ENCODE measurements at regions not wholly inside any gene's neighbourhood (a gene's known extent, or its start where the extent isn't known, plus 50 kb on each side); places are given as distances from the start of the nearest gene placed in this dataset.

DNA sequence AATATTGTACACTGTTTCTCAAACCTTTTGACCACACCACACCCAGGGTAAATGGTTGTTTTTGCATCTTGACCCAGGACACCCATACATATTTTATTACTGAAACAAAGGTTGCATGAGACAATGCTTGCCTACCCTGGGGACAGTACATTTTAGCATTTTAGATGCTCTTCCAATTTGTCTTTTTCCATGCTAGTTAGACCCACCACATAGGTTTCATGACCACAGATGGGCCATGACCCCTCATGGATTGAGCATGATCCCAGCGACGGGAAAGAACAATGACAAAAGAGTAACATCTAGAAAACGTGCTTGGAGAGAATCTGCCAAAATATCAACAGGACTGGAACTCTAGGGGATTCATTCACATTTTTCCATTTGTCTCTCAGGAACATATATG, 161.0 kb upstream of the PFN2 start:
- Histone ChIP-seq H3K4me3 (no peak overlapping the region), H3K4me1 (ENCODE audit: insufficient read depth) (no peaks in the 10 kb centered on the region), H3K27me3 (no peaks in the 10 kb centered on the region), H3K79me2 (no peaks in the 10 kb centered on the region), H3K36me3 (replicated peaks; ENCODE audit: insufficient read depth, low read depth) (no peaks in the 10 kb centered on the region), H3K9me2 (replicated peaks; ENCODE audit: insufficient read depth) (no peaks in the 10 kb centered on the region), H2AFZ (no peak overlapping the region), H3K27ac (no peak overlapping the region), H3K4me2 (no peak overlapping the region), H3K9me3 (ENCODE audit: low read depth) (no peaks in the 10 kb centered on the region), H4K20me1 (ENCODE audit: insufficient read depth, poor library complexity, severe bottlenecking) (no peaks in the 10 kb centered on the region)
- DNase-seq (ENCODE audit: low spot score) = no peak
- WGBS (ENCODE audit: low lambda C conversion rate, missing lambda C conversion rate) = 58% methylated on average over 3 of the region's 3 CpGs
- TF ChIP-seq EZH2phosphoT487 (IDR thresholded peaks at IDR 0.05; ENCODE audit: low read depth, severe bottlenecking, unreplicated experiment) (no peak), EZH2 (IDR thresholded peaks at IDR 0.05; ENCODE audit: borderline replicate concordance) (no peak)
- TF ChIP-seq, protein P1, sequence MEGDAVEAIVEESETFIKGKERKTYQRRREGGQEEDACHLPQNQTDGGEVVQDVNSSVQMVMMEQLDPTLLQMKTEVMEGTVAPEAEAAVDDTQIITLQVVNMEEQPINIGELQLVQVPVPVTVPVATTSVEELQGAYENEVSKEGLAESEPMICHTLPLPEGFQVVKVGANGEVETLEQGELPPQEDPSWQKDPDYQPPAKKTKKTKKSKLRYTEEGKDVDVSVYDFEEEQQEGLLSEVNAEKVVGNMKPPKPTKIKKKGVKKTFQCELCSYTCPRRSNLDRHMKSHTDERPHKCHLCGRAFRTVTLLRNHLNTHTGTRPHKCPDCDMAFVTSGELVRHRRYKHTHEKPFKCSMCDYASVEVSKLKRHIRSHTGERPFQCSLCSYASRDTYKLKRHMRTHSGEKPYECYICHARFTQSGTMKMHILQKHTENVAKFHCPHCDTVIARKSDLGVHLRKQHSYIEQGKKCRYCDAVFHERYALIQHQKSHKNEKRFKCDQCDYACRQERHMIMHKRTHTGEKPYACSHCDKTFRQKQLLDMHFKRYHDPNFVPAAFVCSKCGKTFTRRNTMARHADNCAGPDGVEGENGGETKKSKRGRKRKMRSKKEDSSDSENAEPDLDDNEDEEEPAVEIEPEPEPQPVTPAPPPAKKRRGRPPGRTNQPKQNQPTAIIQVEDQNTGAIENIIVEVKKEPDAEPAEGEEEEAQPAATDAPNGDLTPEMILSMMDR (IDR thresholded peaks at IDR 0.05; ENCODE audit: poor library complexity) = no peak

DNA sequence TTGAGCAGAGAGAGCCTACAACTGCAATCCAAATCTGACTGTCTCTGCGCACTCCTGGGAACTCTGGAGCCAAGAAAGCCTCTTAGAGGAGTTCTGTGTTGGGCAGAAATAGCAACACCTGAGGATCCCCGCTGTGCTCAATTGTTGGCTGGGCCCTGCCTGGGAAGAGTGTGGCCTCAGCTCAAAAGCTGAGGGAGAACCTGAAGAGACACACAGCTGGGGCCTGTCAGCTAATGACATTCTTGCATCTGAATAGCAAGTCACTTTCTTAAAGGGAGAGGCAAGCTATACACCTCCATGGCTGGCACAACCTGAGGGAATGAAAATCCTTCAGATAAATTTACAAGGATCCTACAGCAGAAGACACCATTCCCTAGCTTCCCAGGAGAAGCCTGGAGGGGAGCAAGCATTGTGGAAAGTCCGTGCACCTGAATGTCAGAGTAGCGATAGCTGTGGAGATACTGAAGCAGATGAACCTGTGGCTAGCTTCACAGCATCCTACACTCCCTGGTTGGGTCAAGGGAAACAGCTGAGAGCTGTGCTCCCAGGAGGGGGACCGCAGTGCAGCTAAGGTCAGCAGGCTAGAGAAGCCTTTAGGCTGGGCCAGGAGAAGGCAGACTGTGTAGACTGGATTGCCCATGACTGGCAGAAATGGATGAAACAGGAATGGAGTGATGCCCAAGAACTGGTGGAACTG, 159.9 kb upstream of the PFN2 start:
- Histone ChIP-seq H3K4me2 (no peak overlapping the region), H3K9me2 (replicated peaks; ENCODE audit: insufficient read depth) (no peaks in the 10 kb centered on the region), H2AFZ (no peak overlapping the region), H3K4me1 (ENCODE audit: insufficient read depth) (no peaks in the 10 kb centered on the region), H3K79me2 (no peaks in the 10 kb centered on the region), H4K20me1 (ENCODE audit: insufficient read depth, poor library complexity, severe bottlenecking) (no peaks in the 10 kb centered on the region), H3K27ac (no peak overlapping the region), H3K9me3 (ENCODE audit: low read depth) (no peaks in the 10 kb centered on the region), H3K4me3 (no peak overlapping the region), H3K36me3 (replicated peaks; ENCODE audit: insufficient read depth, low read depth) (no peaks in the 10 kb centered on the region), H3K27me3 (no peaks in the 10 kb centered on the region)
- DNase-seq (ENCODE audit: low spot score) = no peak
- 72% methylated on average over 5 of the region's 5 CpGs for WGBS (ENCODE audit: low lambda C conversion rate, missing lambda C conversion rate)
- no peak for TF ChIP-seq EZH2phosphoT487 (IDR thresholded peaks at IDR 0.05; ENCODE audit: low read depth, severe bottlenecking, unreplicated experiment)

DNA sequence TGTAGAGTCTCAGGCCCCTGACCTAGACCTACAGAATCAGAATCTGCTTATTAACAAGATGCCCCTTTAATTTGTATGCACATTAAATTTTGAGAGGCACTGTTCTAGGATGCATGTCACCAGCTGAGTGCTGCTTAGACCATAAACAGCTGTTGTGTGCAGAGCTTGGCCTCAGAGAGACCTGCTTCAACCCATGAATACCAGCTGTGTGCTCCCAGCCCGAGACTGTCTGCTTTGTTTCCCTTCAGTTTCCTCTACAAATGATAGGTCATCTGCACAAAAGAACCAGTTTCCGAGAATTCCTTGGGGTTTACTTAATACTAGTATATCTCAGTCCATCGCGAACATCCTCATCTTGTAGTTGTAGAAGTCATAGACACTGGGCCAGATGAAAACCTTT, 158.5 kb upstream of the PFN2 start:
- no peaks in the 10 kb centered on the region for H3K36me3 ChIP-seq (replicated peaks; ENCODE audit: insufficient read depth, low read depth)
- H3K4me3 ChIP-seq = no peak overlapping the region
- H3K79me2 ChIP-seq = no peaks in the 10 kb centered on the region
- no peaks in the 10 kb centered on the region for H3K4me1 ChIP-seq (ENCODE audit: insufficient read depth)
- 79% methylated on average over 4 of the region's 4 CpGs for WGBS (ENCODE audit: low lambda C conversion rate, missing lambda C conversion rate)
- no peak overlapping the region for H3K4me2 ChIP-seq
- H3K27ac ChIP-seq = no peak overlapping the region
- TF ChIP-seq, protein P1 (IDR thresholded peaks at IDR 0.05; ENCODE audit: poor library complexity) = no peak
- TF ChIP-seq EZH2phosphoT487 (IDR thresholded peaks at IDR 0.05; ENCODE audit: low read depth, severe bottlenecking, unreplicated experiment) (no peak), EZH2 (IDR thresholded peaks at IDR 0.05; ENCODE audit: borderline replicate concordance) (no peak)
- H3K27me3 ChIP-seq = no peaks in the 10 kb centered on the region
- no peaks in the 10 kb centered on the region for H4K20me1 ChIP-seq (ENCODE audit: insufficient read depth, poor library complexity, severe bottlenecking)
- no peak for DNase-seq (ENCODE audit: low spot score)
- no peaks in the 10 kb centered on the region for H3K9me3 ChIP-seq (ENCODE audit: low read depth)
- H3K9me2 ChIP-seq (replicated peaks; ENCODE audit: insufficient read depth) = no peaks in the 10 kb centered on the region
- H2AFZ ChIP-seq = no peak overlapping the region

DNA sequence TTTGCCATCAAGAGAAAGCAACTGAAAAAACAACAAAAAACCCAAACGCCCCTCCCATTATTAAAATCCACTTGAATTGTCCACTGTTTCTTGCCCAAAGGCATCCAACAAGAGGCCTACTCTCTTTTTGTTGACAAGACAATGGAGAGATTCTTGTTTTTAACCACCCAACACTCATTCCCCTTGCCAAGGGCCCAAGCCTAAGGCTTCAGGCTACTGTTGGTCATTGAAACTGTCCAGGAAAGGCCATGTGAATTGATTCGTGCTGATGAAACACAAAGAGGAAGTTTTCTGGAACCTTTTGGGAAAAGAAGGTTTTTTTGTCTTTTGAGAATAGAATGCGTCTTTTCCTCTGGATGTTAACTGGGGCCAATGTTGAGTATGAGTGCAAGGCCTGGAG, 157.4 kb upstream of the PFN2 start:
- Histone ChIP-seq H3K27me3 (no peaks in the 10 kb centered on the region), H3K9me2 (replicated peaks; ENCODE audit: insufficient read depth) (no peaks in the 10 kb centered on the region), H3K4me3 (no peak overlapping the region), H3K79me2 (no peaks in the 10 kb centered on the region), H2AFZ (no peak overlapping the region), H3K9me3 (ENCODE audit: low read depth) (no peaks in the 10 kb centered on the region), H3K36me3 (replicated peaks; ENCODE audit: insufficient read depth, low read depth) (no peaks in the 10 kb centered on the region), H3K27ac (no peak overlapping the region), H4K20me1 (ENCODE audit: insufficient read depth, poor library complexity, severe bottlenecking) (no peaks in the 10 kb centered on the region), H3K4me1 (ENCODE audit: insufficient read depth) (no peaks in the 10 kb centered on the region), H3K4me2 (no peak overlapping the region)
- no peak for TF ChIP-seq EZH2 (IDR thresholded peaks at IDR 0.05; ENCODE audit: borderline replicate concordance)
- TF ChIP-seq, protein P1 (IDR thresholded peaks at IDR 0.05; ENCODE audit: poor library complexity) = no peak
- no peak for DNase-seq (ENCODE audit: low spot score)
- 59% methylated on average over 3 of the region's 3 CpGs for WGBS (ENCODE audit: low lambda C conversion rate, missing lambda C conversion rate)

Measured in hepatocyte (in vitro differentiated cells).